HCT116 (cell line): ENCODE measurements at regions not wholly inside any gene's neighbourhood (a gene's known extent, or its start where the extent isn't known, plus 50 kb on each side); places are given as distances from the start of the nearest gene placed in this dataset.
A peak's percentile ranks its signal among the peaks of the same experiment; 100 is the strongest.

Source experiments
- ATAC-seq: fragments of 200-7000 bp; cut with Tn5 transposase; 2 replicates; pipeline ENCODE4 v1.9.1; 2020; ENCODE audit warnings: mild to moderate bottlenecking, moderate library complexity
- BruUV-seq: library from RNA; stranded (reverse); fragments of 400-500 nt; replicated peaks from 2 replicates; lab custom pipeline; 2021; lab: Mats Ljungman, UMichigan
- CTCF ChIA-PET: fragments of 300-600 bp; sonication (Branson Sonifier 250); formaldehyde crosslinking; loops from one replicate; lab custom pipeline; 2021; ENCODE audit warnings: antibody characterized with exemption; lab: Charles Lee
- POLR2A ChIA-PET: fragments of 300-600, 350-600 bp; sonication (Branson Sonifier 250); formaldehyde crosslinking; loops from one replicate; lab custom pipeline; 2021; ENCODE audit warnings: antibody characterized with exemption; lab: Charles Lee
- RAD21 ChIA-PET, 2 experiments: fragments of 300-600 bp; sonication (Branson Sonifier 250); formaldehyde crosslinking; loops; one replicate each; lab custom pipeline; 2023; ENCODE audit warnings: low total read pairs in 2 of 2; ENCODE audit not compliant: uncharacterized antibody in 2 of 2, unreplicated experiment in 2 of 2, low non-redundant PET in 1 of 2; lab: Charles Lee
- DNase-seq: peaks from one replicate; pipeline ENCODE4 v3.0.0-alpha.2; 2010; ENCODE audit warnings: low read depth, low spot score
- H2AFZ ChIP-seq: fragments of 200-600 bp; shearing (Covaris generic), sonication (generic); 2 replicates; pipeline ENCODE4 v1.6.1; 2017; ENCODE audit warnings: low read depth, mixed run types, mixed read lengths, antibody characterized with exemption, low read length; ENCODE audit not compliant: poor library complexity, severe bottlenecking
- H3K27ac ChIP-seq: 2 replicates; pipeline ENCODE4 v1.5.1; 2012; ENCODE audit warnings: low read depth, low read length
- H3K27me3 ChIP-seq: fragments of 200-600 bp; sonication (generic); 2 replicates; pipeline ENCODE4 v1.6.1; 2016; ENCODE audit warnings: mixed run types, low read length, mixed read lengths; ENCODE audit not compliant: insufficient read depth
- H3K36me3 ChIP-seq, 2 experiments: fragments of 200-500 bp in 1 of 2; fragments of 200-600 bp in 1 of 2; sonication (Bioruptor generic) in 1 of 2; sonication (generic) in 1 of 2; 2 replicates each; pipeline versions ENCODE4 v1.5.1 to v1.6.1; 2014 to 2016; ENCODE audit warnings: low read length in 2 of 2, inconsistent platforms in 1 of 2, mixed read lengths in 1 of 2, mixed run types in 1 of 2; ENCODE audit not compliant: insufficient read depth in 2 of 2, control insufficient read depth in 1 of 2
- H3K4me1 ChIP-seq, 2 experiments: fragments of 200-600 bp in 1 of 2; sonication (generic) in 1 of 2; 2 replicates each; pipeline versions ENCODE4 v1.5.1 to v1.6.1; 2012 to 2017; ENCODE audit warnings: low read length in 2 of 2, inconsistent platforms in 1 of 2, mild to moderate bottlenecking in 1 of 2, mixed read lengths in 1 of 2, mixed run types in 1 of 2, moderate library complexity in 1 of 2; ENCODE audit not compliant: insufficient read depth in 2 of 2, control insufficient read depth in 1 of 2
- H3K4me2 ChIP-seq: fragments of 200-600 bp; sonication (generic); 2 replicates; pipeline ENCODE4 v1.6.1; 2017; ENCODE audit warnings: mixed run types, low read length, mixed read lengths
- H3K4me3 ChIP-seq, 2 experiments: fragments of 200-600 bp in 1 of 2; sonication (generic) in 1 of 2; replicated peaks in 1 of 2; 2 replicates each; pipeline ENCODE4 v1.5.1; 2011 to 2016; ENCODE audit warnings: low read length in 2 of 2, control low read depth in 1 of 2, low read depth in 1 of 2, mild to moderate bottlenecking in 1 of 2, mixed read lengths in 1 of 2, mixed run types in 1 of 2
- H3K79me2 ChIP-seq: fragments of 200-600 bp; sonication (generic); 2 replicates; pipeline ENCODE4 v1.6.1; 2017; ENCODE audit warnings: mild to moderate bottlenecking, mixed run types, low read length, moderate library complexity, mixed read lengths; ENCODE audit not compliant: insufficient read depth
- H3K9ac ChIP-seq: fragments of 200-600 bp; sonication (generic); 2 replicates; pipeline ENCODE4 v1.6.1; 2016; ENCODE audit warnings: low read length, mixed read lengths
- H3K9me2 ChIP-seq: fragments of 200-600 bp; sonication (generic), shearing (Covaris generic); 2 replicates; pipeline ENCODE4 v1.6.1; 2017; ENCODE audit warnings: mixed run types, mild to moderate bottlenecking, moderate library complexity; ENCODE audit not compliant: insufficient read depth
- H3K9me3 ChIP-seq, 2 experiments: fragments of 200-500 bp in 1 of 2; fragments of 200-600 bp in 1 of 2; sonication (Bioruptor generic) in 1 of 2; sonication (generic) in 1 of 2; 2 replicates each; pipeline ENCODE4 v1.6.1; 2014 to 2017; ENCODE audit warnings: low read length in 2 of 2, mixed read lengths in 2 of 2, inconsistent platforms in 1 of 2, low read depth in 1 of 2, mild to moderate bottlenecking in 1 of 2, mixed run types in 1 of 2, moderate library complexity in 1 of 2; ENCODE audit not compliant: control insufficient read depth in 1 of 2, insufficient read depth in 1 of 2
- H4K20me1 ChIP-seq: fragments of 200-600 bp; sonication (generic), shearing (Covaris generic); 2 replicates; pipeline ENCODE4 v1.6.1; 2017; ENCODE audit warnings: mixed run types, mild to moderate bottlenecking, moderate library complexity; ENCODE audit not compliant: insufficient read depth
- CBX3 ChIP-seq: IDR thresholded peaks from 2 replicates; pipeline ENCODE4 v1.6.1; 2012; ENCODE audit warnings: low read depth
- CEBPB ChIP-seq: IDR thresholded peaks from 2 replicates; pipeline ENCODE4 v1.6.1; 2012; ENCODE audit warnings: low read depth
- EGR1 ChIP-seq: IDR thresholded peaks from 2 replicates; pipeline ENCODE4 v1.6.1; 2012; ENCODE audit warnings: low read depth
- ELF1 ChIP-seq: IDR thresholded peaks from 2 replicates; pipeline ENCODE4 v1.6.1; 2012; ENCODE audit warnings: low read depth, borderline replicate concordance
- EZH2phosphoT487 ChIP-seq: fragments of 200-600 bp; IDR thresholded peaks from 2 replicates; pipeline ENCODE4 v1.6.1; 2018; ENCODE audit warnings: antibody characterized with exemption, borderline replicate concordance
- FOSL1 ChIP-seq: IDR thresholded peaks from 2 replicates; pipeline ENCODE4 v1.6.1; 2012; ENCODE audit warnings: low read depth
- JUND ChIP-seq: IDR thresholded peaks from 2 replicates; pipeline ENCODE4 v1.6.1; 2012
- POLR2A ChIP-seq: IDR thresholded peaks from 2 replicates; pipeline ENCODE4 v1.7.0; 2011; ENCODE audit warnings: borderline replicate concordance; ENCODE audit not compliant: insufficient read depth, insufficient read length; ENCODE audit errors: extremely low read depth
- POLR2AphosphoS5 ChIP-seq: IDR thresholded peaks from 2 replicates; pipeline ENCODE4 v1.6.1; 2011; ENCODE audit warnings: mild to moderate bottlenecking, low read depth, low read length, moderate library complexity
- RAD21 ChIP-seq: IDR thresholded peaks from 2 replicates; pipeline ENCODE4 v1.6.1; 2012; ENCODE audit warnings: low read depth, mild to moderate bottlenecking
- REST ChIP-seq: IDR thresholded peaks from 2 replicates; pipeline ENCODE4 v1.6.1; 2012; ENCODE audit warnings: low read depth
- SIN3A ChIP-seq: IDR thresholded peaks from 2 replicates; pipeline ENCODE4 v1.6.1; 2012; ENCODE audit warnings: low read depth
- SP1 ChIP-seq: IDR thresholded peaks from 2 replicates; pipeline ENCODE4 v1.6.1; 2012; ENCODE audit warnings: low read depth
- TCF7L2 ChIP-seq: IDR thresholded peaks from 2 replicates; pipeline ENCODE4 v1.7.0; 2011; ENCODE audit warnings: borderline replicate concordance, inconsistent platforms; ENCODE audit not compliant: insufficient read depth, insufficient read length; ENCODE audit errors: extremely low read depth
- YY1 ChIP-seq: IDR thresholded peaks from 2 replicates; pipeline ENCODE4 v1.6.1; 2011; ENCODE audit warnings: low read length, low read depth, moderate library complexity, mild to moderate bottlenecking; ENCODE audit not compliant: insufficient replicate concordance; ENCODE audit errors: extremely low read depth
- ZFX ChIP-seq: fragments of 450-650 bp; IDR thresholded peaks from 2 replicates; pipeline ENCODE4 v1.6.1; 2017
- ZNF274 ChIP-seq: fragments of 200-500 bp; sonication (Bioruptor generic); IDR thresholded peaks from 2 replicates; pipeline ENCODE4 v1.6.1; 2014; ENCODE audit warnings: mild to moderate bottlenecking, low read depth, low read length, inconsistent platforms
- intact Hi-C: fragments of 100-400 bp; cut with micrococcal nuclease; formaldehyde crosslinking; loops from 2 replicates; pipeline ENCODE4 v1.10.0; 2022
- TF ChIP-seq, protein P1 (sequence below), 3 experiments: fragments of 200-600 bp in 1 of 3; sonication (generic) in 1 of 3; IDR thresholded peaks in 2 of 3; conservative IDR thresholded peaks in 1 of 3; 2 replicates each; pipeline ENCODE4 v1.5.1; 2012 to 2017; ENCODE audit warnings: low read depth in 2 of 3, low read length in 2 of 3, antibody characterized with exemption in 1 of 3, borderline replicate concordance in 1 of 3, control low read depth in 1 of 3, mild to moderate bottlenecking in 1 of 3, mixed read lengths in 1 of 3, mixed run types in 1 of 3, moderate library complexity in 1 of 3; ENCODE audit not compliant: insufficient read depth in 1 of 3

GRCh38 chr3:109944836-109945235 is 607.5 kb upstream of the DPPA4 start:
- CTCF ChIA-PET: no interaction called here
- Histone ChIP-seq H3K4me3 (no peak overlapping the region), H3K4me1 (no peaks in the 10 kb centered on the region), H3K36me3 (no peaks in the 10 kb centered on the region), H3K27ac (no peak overlapping the region), H3K9ac (no peak overlapping the region), H2AFZ (peak overlapping the region; percentile 19), H3K4me2 (no peak overlapping the region), H3K9me2 (no peaks in the 10 kb centered on the region; the same call in 1 of the 2 replicates), H3K79me2 (no peaks in the 10 kb centered on the region), H3K9me3 (no peaks in the 10 kb centered on the region; a peak in 1 of 4 replicates), H4K20me1 (no peaks in the 10 kb centered on the region), H3K27me3 (no peaks in the 10 kb centered on the region)
- ATAC-seq: no peak
- no peak for TF ChIP-seq SP1
- no peak for TF ChIP-seq JUND
- TF ChIP-seq ZFX: no peak
- TF ChIP-seq RAD21: no peak
- TF ChIP-seq, protein P1, sequence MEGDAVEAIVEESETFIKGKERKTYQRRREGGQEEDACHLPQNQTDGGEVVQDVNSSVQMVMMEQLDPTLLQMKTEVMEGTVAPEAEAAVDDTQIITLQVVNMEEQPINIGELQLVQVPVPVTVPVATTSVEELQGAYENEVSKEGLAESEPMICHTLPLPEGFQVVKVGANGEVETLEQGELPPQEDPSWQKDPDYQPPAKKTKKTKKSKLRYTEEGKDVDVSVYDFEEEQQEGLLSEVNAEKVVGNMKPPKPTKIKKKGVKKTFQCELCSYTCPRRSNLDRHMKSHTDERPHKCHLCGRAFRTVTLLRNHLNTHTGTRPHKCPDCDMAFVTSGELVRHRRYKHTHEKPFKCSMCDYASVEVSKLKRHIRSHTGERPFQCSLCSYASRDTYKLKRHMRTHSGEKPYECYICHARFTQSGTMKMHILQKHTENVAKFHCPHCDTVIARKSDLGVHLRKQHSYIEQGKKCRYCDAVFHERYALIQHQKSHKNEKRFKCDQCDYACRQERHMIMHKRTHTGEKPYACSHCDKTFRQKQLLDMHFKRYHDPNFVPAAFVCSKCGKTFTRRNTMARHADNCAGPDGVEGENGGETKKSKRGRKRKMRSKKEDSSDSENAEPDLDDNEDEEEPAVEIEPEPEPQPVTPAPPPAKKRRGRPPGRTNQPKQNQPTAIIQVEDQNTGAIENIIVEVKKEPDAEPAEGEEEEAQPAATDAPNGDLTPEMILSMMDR (IDR thresholded peaks at IDR 0.05 in 2 of 3, conservative IDR thresholded peaks at IDR 0.05 in 1 of 3; ENCODE audit: borderline replicate concordance in 1 of 3, insufficient read depth in 1 of 3, low read depth in 2 of 3, low read length in 2 of 3): no peak
- TF ChIP-seq POLR2AphosphoS5: no peak
- no peak for TF ChIP-seq SIN3A
- no peak for TF ChIP-seq YY1
- no peak for TF ChIP-seq CEBPB
- no peak for TF ChIP-seq FOSL1
- TF ChIP-seq EZH2phosphoT487: no peak
- TF ChIP-seq REST: no peak
- no peak for TF ChIP-seq POLR2A
- TF ChIP-seq ZNF274: no peak
- no peak for TF ChIP-seq TCF7L2
- no peak for TF ChIP-seq EGR1
- TF ChIP-seq ELF1: no peak
- no peak for TF ChIP-seq CBX3
- DNase-seq: no peak
- POLR2A ChIA-PET: no interaction called here
- RAD21 ChIA-PET: no interaction called here
- intact Hi-C loops: no loop called here
- no TSS peak for BruUV-seq
